ENCODE measurements at regions not wholly inside any gene's neighbourhood (a gene's known extent, or its start where the extent isn't known, plus 50 kb on each side); places are given as distances from the start of the nearest gene placed in this dataset.

GRCh38 chr18:46378864-46379207 is 274.7 kb downstream of the HAUS1 start:
- WGBS: 87% methylated on average over 4 of the region's 4 CpGs
- no peak overlapping the region for H3K9ac ChIP-seq (ENCODE audit: low read depth in 1 of 2, low read length in 2 of 2)
- H3K27ac ChIP-seq (ENCODE audit: low read depth in 1 of 2, low read length in 2 of 2): no peak overlapping the region
- TF ChIP-seq, protein P1, sequence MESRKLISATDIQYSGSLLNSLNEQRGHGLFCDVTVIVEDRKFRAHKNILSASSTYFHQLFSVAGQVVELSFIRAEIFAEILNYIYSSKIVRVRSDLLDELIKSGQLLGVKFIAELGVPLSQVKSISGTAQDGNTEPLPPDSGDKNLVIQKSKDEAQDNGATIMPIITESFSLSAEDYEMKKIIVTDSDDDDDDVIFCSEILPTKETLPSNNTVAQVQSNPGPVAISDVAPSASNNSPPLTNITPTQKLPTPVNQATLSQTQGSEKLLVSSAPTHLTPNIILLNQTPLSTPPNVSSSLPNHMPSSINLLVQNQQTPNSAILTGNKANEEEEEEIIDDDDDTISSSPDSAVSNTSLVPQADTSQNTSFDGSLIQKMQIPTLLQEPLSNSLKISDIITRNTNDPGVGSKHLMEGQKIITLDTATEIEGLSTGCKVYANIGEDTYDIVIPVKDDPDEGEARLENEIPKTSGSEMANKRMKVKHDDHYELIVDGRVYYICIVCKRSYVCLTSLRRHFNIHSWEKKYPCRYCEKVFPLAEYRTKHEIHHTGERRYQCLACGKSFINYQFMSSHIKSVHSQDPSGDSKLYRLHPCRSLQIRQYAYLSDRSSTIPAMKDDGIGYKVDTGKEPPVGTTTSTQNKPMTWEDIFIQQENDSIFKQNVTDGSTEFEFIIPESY (IDR thresholded peaks at IDR 0.05): no peak
- TF ChIP-seq HNF4G (IDR thresholded peaks at IDR 0.05): no peak
- TF ChIP-seq FOXA1 (IDR thresholded peaks at IDR 0.05): no peak
- no peak for TF ChIP-seq TAF1 (conservative IDR thresholded peaks at IDR 0.05)
- no peak for TF ChIP-seq RAD21 (IDR thresholded peaks at IDR 0.05)
- TF ChIP-seq RXRA (IDR thresholded peaks at IDR 0.05): no peak
- no peak for TF ChIP-seq HNF4A (conservative IDR thresholded peaks at IDR 0.05)
- TF ChIP-seq SP1 (IDR thresholded peaks at IDR 0.05): no peak
- peaks cover 0 to 3% (median 0%) of the 10 kb centered on the region in 4 donors for H3K4me1 ChIP-seq (ENCODE audit: control insufficient read depth in 4 of 4, insufficient read depth in 4 of 4, low read length in 3 of 4)
- no peaks in the 10 kb centered on the region for H3K27me3 ChIP-seq (ENCODE audit: control insufficient read depth in 4 of 4, insufficient read depth in 4 of 4, low read length in 3 of 4)
- no peak for DNase-seq (ENCODE audit: low spot score)
- H3K36me3 ChIP-seq (ENCODE audit: control insufficient read depth in 4 of 4, insufficient read depth in 3 of 4, low read depth in 1 of 4, low read length in 3 of 4): no peaks in the 10 kb centered on the region
- no peaks in the 10 kb centered on the region for H3K9me3 ChIP-seq (ENCODE audit: control insufficient read depth in 4 of 4, low read length in 3 of 4)
- no peak overlapping the region for H3K4me3 ChIP-seq (ENCODE audit: low read depth in 1 of 3, low read length in 3 of 3)

DNA sequence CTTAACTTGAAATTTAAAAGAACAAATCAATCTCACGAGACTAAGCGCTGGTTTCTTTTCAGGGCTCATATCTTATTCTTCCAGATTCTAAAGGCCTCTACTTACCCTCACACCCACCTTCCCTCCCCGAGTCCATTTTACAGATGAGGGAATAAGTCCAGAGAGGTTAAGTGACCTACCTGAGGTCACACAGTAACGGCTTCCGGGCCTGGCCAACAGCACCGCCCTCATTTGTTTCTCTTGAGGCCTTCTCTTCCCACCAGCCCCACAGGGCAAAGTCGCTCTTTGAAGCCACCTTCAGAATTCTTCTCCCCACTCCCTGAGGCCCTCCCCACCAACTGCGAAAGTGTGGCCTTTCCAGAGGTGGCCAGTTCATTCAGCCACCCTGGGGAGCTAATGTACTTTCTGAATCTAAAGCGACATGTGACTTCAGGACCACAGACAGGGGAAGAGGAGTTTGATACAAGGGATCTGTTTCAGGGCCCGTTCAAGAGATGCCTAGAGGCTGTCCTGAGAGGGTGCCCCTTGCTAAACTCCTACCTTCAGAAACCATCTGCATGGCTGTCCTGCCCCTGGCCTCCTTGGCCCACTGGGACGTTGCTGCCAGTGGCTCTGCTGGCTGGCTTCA is 275.3 kb downstream of the HAUS1 start:
- TF ChIP-seq EGR1 (IDR thresholded peaks at IDR 0.05; ENCODE audit: low read depth in 2 of 2) (no peak), YY1 (IDR thresholded peaks at IDR 0.05) (no peak), GABPA (IDR thresholded peaks at IDR 0.05 in 1 of 2, conservative IDR thresholded peaks at IDR 0.05 in 1 of 2) (no peak)
- TF ChIP-seq, protein P1 (IDR thresholded peaks at IDR 0.05): no peak
- TF ChIP-seq, protein P2, sequence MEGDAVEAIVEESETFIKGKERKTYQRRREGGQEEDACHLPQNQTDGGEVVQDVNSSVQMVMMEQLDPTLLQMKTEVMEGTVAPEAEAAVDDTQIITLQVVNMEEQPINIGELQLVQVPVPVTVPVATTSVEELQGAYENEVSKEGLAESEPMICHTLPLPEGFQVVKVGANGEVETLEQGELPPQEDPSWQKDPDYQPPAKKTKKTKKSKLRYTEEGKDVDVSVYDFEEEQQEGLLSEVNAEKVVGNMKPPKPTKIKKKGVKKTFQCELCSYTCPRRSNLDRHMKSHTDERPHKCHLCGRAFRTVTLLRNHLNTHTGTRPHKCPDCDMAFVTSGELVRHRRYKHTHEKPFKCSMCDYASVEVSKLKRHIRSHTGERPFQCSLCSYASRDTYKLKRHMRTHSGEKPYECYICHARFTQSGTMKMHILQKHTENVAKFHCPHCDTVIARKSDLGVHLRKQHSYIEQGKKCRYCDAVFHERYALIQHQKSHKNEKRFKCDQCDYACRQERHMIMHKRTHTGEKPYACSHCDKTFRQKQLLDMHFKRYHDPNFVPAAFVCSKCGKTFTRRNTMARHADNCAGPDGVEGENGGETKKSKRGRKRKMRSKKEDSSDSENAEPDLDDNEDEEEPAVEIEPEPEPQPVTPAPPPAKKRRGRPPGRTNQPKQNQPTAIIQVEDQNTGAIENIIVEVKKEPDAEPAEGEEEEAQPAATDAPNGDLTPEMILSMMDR (IDR thresholded peaks at IDR 0.05; ENCODE audit: low read depth, low read length, missing input control): no peak
- Histone ChIP-seq H3K36me3 (ENCODE audit: control insufficient read depth in 4 of 4, insufficient read depth in 3 of 4, low read depth in 1 of 4, low read length in 3 of 4) (no peaks in the 10 kb centered on the region), H3K4me3 (ENCODE audit: low read depth in 1 of 3, low read length in 3 of 3) (no peak overlapping the region), H3K27ac (ENCODE audit: low read depth in 1 of 2, low read length in 2 of 2) (no peak overlapping the region), H3K9ac (ENCODE audit: low read depth in 1 of 2, low read length in 2 of 2) (no peak overlapping the region), H3K4me1 (ENCODE audit: control insufficient read depth in 4 of 4, insufficient read depth in 4 of 4, low read length in 3 of 4) (peaks cover 0 to 3% (median 0%) of the 10 kb centered on the region in 4 donors), H3K27me3 (ENCODE audit: control insufficient read depth in 4 of 4, insufficient read depth in 4 of 4, low read length in 3 of 4) (no peaks in the 10 kb centered on the region), H3K9me3 (ENCODE audit: control insufficient read depth in 4 of 4, low read length in 3 of 4) (no peaks in the 10 kb centered on the region)
- no peak for DNase-seq (ENCODE audit: low spot score)
- 86% methylated on average over 11 of the region's 11 CpGs for WGBS

GRCh38 chr18:46385124-46385523 is 271.9 kb downstream of the LOXHD1 start:
- WGBS: 93% methylated on average over 2 of the region's 2 CpGs
- Histone ChIP-seq H3K36me3 (ENCODE audit: control insufficient read depth in 4 of 4, insufficient read depth in 3 of 4, low read depth in 1 of 4, low read length in 3 of 4) (no peaks in the 10 kb centered on the region), H3K4me3 (ENCODE audit: low read depth in 1 of 3, low read length in 3 of 3) (no peak overlapping the region), H3K9me3 (ENCODE audit: control insufficient read depth in 4 of 4, low read length in 3 of 4) (no peaks in the 10 kb centered on the region), H3K4me1 (ENCODE audit: control insufficient read depth in 4 of 4, insufficient read depth in 4 of 4, low read length in 3 of 4) (no peaks in the 10 kb centered on the region), H3K27ac (ENCODE audit: low read depth in 1 of 2, low read length in 2 of 2) (no peak overlapping the region), H3K9ac (ENCODE audit: low read depth in 1 of 2, low read length in 2 of 2) (no peak overlapping the region), H3K27me3 (ENCODE audit: control insufficient read depth in 4 of 4, insufficient read depth in 4 of 4, low read length in 3 of 4) (no peaks in the 10 kb centered on the region)
- no peak for DNase-seq (ENCODE audit: low spot score)
- TF ChIP-seq RXRA (IDR thresholded peaks at IDR 0.05) (no peak), RAD21 (IDR thresholded peaks at IDR 0.05) (no peak), FOXA1 (IDR thresholded peaks at IDR 0.05) (no peak), REST (IDR thresholded peaks at IDR 0.05) (no peak), NR2F2 (IDR thresholded peaks at IDR 0.05) (no peak)
- TF ChIP-seq, protein P3, sequence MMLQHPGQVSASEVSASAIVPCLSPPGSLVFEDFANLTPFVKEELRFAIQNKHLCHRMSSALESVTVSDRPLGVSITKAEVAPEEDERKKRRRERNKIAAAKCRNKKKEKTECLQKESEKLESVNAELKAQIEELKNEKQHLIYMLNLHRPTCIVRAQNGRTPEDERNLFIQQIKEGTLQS (IDR thresholded peaks at IDR 0.05): no peak
- TF ChIP-seq, protein P4, sequence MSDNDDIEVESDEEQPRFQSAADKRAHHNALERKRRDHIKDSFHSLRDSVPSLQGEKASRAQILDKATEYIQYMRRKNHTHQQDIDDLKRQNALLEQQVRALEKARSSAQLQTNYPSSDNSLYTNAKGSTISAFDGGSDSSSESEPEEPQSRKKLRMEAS (IDR thresholded peaks at IDR 0.05): no peak

All from liver (tissue), 8 donors.